ENCODE measurements at regions not wholly inside any gene's neighbourhood (a gene's known extent, or its start where the extent isn't known, plus 50 kb on each side); places are given as distances from the start of the nearest gene placed in this dataset.
"Not testable (repeated sequence)": the region's sequence is repeated elsewhere in the genome, so short reads cannot be mapped to it uniquely, and the experiment has no call there.

- ChIA-PET POLR2A (no interaction called here), CTCF (no interaction called here)
- no peaks in the 10 kb centered on the region for H3K36me3 ChIP-seq (ENCODE audit: control insufficient read depth in 2 of 2, extremely low read depth in 1 of 2, insufficient read depth in 1 of 2, low read length in 1 of 2)
- H3K4me1 ChIP-seq (ENCODE audit: control insufficient read depth in 1 of 2, extremely low read depth in 1 of 2, insufficient read depth in 2 of 2, low read length in 2 of 2): no peaks in the 10 kb centered on the region
- H3K4me3 ChIP-seq (ENCODE audit: control insufficient read depth in 1 of 2, extremely low read depth in 1 of 2, low read length in 1 of 2): no peak overlapping the region
- H3K4me3 Mint-ChIP-seq: no peak overlapping the region
- H3K27ac Mint-ChIP-seq: no peak overlapping the region
- H3K36me3 Mint-ChIP-seq: no peaks in the 10 kb centered on the region
- DNase-seq: no peak
- H3K9me3 ChIP-seq: peaks cover 2% of the 10 kb centered on the region
- peaks cover 0 to 3% of the 10 kb centered on the region in 2 experiments for H3K27me3 ChIP-seq (replicated peaks in 1 of 2; ENCODE audit: control insufficient read depth in 2 of 2, extremely low read depth in 1 of 2, insufficient read depth in 2 of 2, low read length in 1 of 2)
- peaks cover 1 to 5% of the 10 kb centered on the region in 2 donors for H3K27me3 Mint-ChIP-seq
- WGBS (ENCODE audit: insufficient coverage): no CpG with 5 or more reads among the region's 2 CpGs
- no peak for ATAC-seq (replicated peaks in 1 of 4)
- no peak overlapping the region for H3K27ac ChIP-seq (ENCODE audit: low read length)
- H3K9me3 Mint-ChIP-seq: peaks cover 3 to 13% (median 7%) of the 10 kb centered on the region in 3 donors
- H3K4me1 Mint-ChIP-seq: no peaks in the 10 kb centered on the region
Observed at GRCh38 chr10:37733822-37734221, 123.6 kb downstream of the ZNF248 start.

DNA sequence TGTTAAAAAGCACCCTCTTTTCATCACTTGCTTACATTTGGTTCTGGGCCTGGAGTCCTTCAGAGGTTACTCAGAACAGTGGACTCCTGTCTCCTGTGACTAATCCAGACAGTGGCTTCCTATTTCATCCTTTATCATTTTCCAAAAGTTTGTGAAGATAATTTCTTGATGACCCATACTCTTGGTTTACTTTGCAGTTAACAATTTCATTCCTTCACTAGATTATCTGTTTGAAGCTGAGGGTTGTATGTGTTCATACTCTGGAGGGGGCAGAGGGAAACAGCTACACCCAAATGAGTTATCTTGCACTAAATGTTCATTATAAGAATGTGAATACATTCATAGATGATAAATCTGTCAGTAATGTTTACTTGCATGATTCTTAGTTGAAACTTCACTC lies 124.7 kb downstream of the ZNF248 start:
- Mint-ChIP-seq H3K4me3 (no peak overlapping the region), H3K36me3 (no peaks in the 10 kb centered on the region), H3K27ac (no peak overlapping the region), H3K4me1 (no peaks in the 10 kb centered on the region), H3K9me3 (peaks cover 3 to 13% (median 5%) of the 10 kb centered on the region in 3 donors), H3K27me3 (peaks cover 1 to 5% of the 10 kb centered on the region in 2 donors)
- Histone ChIP-seq H3K9me3 (peaks cover 2% of the 10 kb centered on the region), H3K4me3 (ENCODE audit: control insufficient read depth in 1 of 2, extremely low read depth in 1 of 2, low read length in 1 of 2) (no peak overlapping the region), H3K27me3 (replicated peaks in 1 of 2; ENCODE audit: control insufficient read depth in 2 of 2, extremely low read depth in 1 of 2, insufficient read depth in 2 of 2, low read length in 1 of 2) (peaks cover 0 to 4% of the 10 kb centered on the region in 2 experiments), H3K27ac (ENCODE audit: low read length) (no peak overlapping the region), H3K4me1 (ENCODE audit: control insufficient read depth in 1 of 2, extremely low read depth in 1 of 2, insufficient read depth in 2 of 2, low read length in 2 of 2) (no peaks in the 10 kb centered on the region), H3K36me3 (ENCODE audit: control insufficient read depth in 2 of 2, extremely low read depth in 1 of 2, insufficient read depth in 1 of 2, low read length in 1 of 2) (no peaks in the 10 kb centered on the region)
- DNase-seq: no peak
- POLR2A ChIA-PET: no interaction called here
- CTCF ChIA-PET: interaction anchor here in 1 of 2 donors (0.6 kb wide), 1 partner anchor 10 kb away, joined by 4 read pairs; no protein-coding TSS in a partner anchor
- ATAC-seq (replicated peaks in 1 of 4): no peak

GRCh38 chr10:37728830-37729229 lies 128.6 kb downstream of the ZNF248 start:
- Histone ChIP-seq H3K4me1 (ENCODE audit: control insufficient read depth in 1 of 2, extremely low read depth in 1 of 2, insufficient read depth in 2 of 2, low read length in 2 of 2) (no peaks in the 10 kb centered on the region), H3K27ac (ENCODE audit: low read length) (no peak overlapping the region), H3K27me3 (replicated peaks in 1 of 2; ENCODE audit: control insufficient read depth in 2 of 2, extremely low read depth in 1 of 2, insufficient read depth in 2 of 2, low read length in 1 of 2) (peaks cover 0 to 6% of the 10 kb centered on the region in 2 experiments), H3K4me3 (ENCODE audit: control insufficient read depth in 1 of 2, extremely low read depth in 1 of 2, low read length in 1 of 2) (no peak overlapping the region), H3K9me3 (peaks cover 2% of the 10 kb centered on the region), H3K36me3 (ENCODE audit: control insufficient read depth in 2 of 2, extremely low read depth in 1 of 2, insufficient read depth in 1 of 2, low read length in 1 of 2) (no peaks in the 10 kb centered on the region)
- Mint-ChIP-seq H3K36me3 (no peaks in the 10 kb centered on the region), H3K27ac (no peak overlapping the region), H3K27me3 (peaks cover 0 to 5% of the 10 kb centered on the region in 2 donors), H3K4me1 (no peaks in the 10 kb centered on the region), H3K4me3 (no peak overlapping the region), H3K9me3 (peaks cover 0 to 7% (median 2%) of the 10 kb centered on the region in 3 donors)
- DNase-seq (no peak), ATAC-seq (replicated peaks in 1 of 4) (no peak)
- 88% methylated on average over 5 of the region's 5 CpGs for WGBS (ENCODE audit: insufficient coverage)
- CTCF ChIA-PET: no interaction called here
- POLR2A ChIA-PET: no interaction called here

GRCh38 chr10:37727491-37728352 lies 129.7 kb downstream of the ZNF248 start:
- POLR2A ChIA-PET: no interaction called here
- Mint-ChIP-seq H3K36me3 (no peaks in the 10 kb centered on the region), H3K4me3 (no peak overlapping the region), H3K9me3 (peaks cover under 1 to 7% (median 2%) of the 10 kb centered on the region in 3 donors), H3K27me3 (peaks cover 0 to 5% of the 10 kb centered on the region in 2 donors), H3K27ac (no peak overlapping the region), H3K4me1 (no peaks in the 10 kb centered on the region)
- Histone ChIP-seq H3K27me3 (replicated peaks in 1 of 2; ENCODE audit: control insufficient read depth in 2 of 2, extremely low read depth in 1 of 2, insufficient read depth in 2 of 2, low read length in 1 of 2) (peaks cover 0 to 6% of the 10 kb centered on the region in 2 experiments), H3K36me3 (ENCODE audit: control insufficient read depth in 2 of 2, extremely low read depth in 1 of 2, insufficient read depth in 1 of 2, low read length in 1 of 2) (no peaks in the 10 kb centered on the region), H3K4me3 (ENCODE audit: control insufficient read depth in 1 of 2, extremely low read depth in 1 of 2, low read length in 1 of 2) (no peak overlapping the region), H3K4me1 (ENCODE audit: control insufficient read depth in 1 of 2, extremely low read depth in 1 of 2, insufficient read depth in 2 of 2, low read length in 2 of 2) (no peaks in the 10 kb centered on the region), H3K9me3 (peaks cover 2% of the 10 kb centered on the region), H3K27ac (ENCODE audit: low read length) (no peak overlapping the region)
- no peak for DNase-seq
- CTCF ChIA-PET: no interaction called here
- ATAC-seq (replicated peaks in 1 of 4): no peak
- 80% methylated on average over 10 of the region's 12 CpGs for WGBS (ENCODE audit: insufficient coverage)

DNA sequence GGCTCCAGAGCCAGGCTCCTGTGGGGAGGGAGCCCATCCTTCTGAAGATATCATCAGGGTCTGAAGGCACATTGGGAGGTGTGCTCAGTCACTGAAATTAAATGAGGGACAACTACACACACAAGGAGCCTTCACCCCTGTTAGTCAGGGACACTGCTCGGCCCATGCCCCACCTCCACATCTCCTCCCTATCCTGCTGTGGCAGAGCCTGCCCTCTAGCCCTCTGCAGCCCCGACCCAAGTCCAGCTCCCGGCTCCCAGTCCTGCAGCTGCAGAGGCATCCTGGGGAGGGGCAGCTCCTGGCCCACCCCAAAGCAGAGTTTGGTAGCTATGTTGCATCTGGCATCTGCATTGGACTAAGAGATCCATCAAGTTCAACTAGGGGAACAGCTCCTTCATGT lies 136.3 kb downstream of the ZNF248 start:
- DNase-seq (no peak), ATAC-seq (replicated peaks in 1 of 4) (no peak)
- peaks cover 22 to 23% (median 22%) of the 10 kb centered on the region in 3 donors for H3K9me3 Mint-ChIP-seq
- H3K27me3 Mint-ChIP-seq: no peaks in the 10 kb centered on the region
- H3K4me3 Mint-ChIP-seq: no peak overlapping the region
- no peak overlapping the region for H3K27ac Mint-ChIP-seq
- no peaks in the 10 kb centered on the region for H3K4me1 ChIP-seq (ENCODE audit: control insufficient read depth in 1 of 2, extremely low read depth in 1 of 2, insufficient read depth in 2 of 2, low read length in 2 of 2)
- 83% methylated on average over 3 of the region's 3 CpGs for WGBS (ENCODE audit: insufficient coverage)
- no peaks in the 10 kb centered on the region for H3K36me3 ChIP-seq (ENCODE audit: control insufficient read depth in 2 of 2, extremely low read depth in 1 of 2, insufficient read depth in 1 of 2, low read length in 1 of 2)
- no peak overlapping the region for H3K27ac ChIP-seq (ENCODE audit: low read length)
- H3K9me3 ChIP-seq: no peaks in the 10 kb centered on the region
- no peaks in the 10 kb centered on the region for H3K36me3 Mint-ChIP-seq
- H3K27me3 ChIP-seq (replicated peaks in 1 of 2; ENCODE audit: control insufficient read depth in 2 of 2, extremely low read depth in 1 of 2, insufficient read depth in 2 of 2, low read length in 1 of 2): peaks cover 0 to 11% of the 10 kb centered on the region in 2 experiments
- CTCF ChIA-PET: no interaction called here
- H3K4me3 ChIP-seq (ENCODE audit: control insufficient read depth in 1 of 2, extremely low read depth in 1 of 2, low read length in 1 of 2): no peak overlapping the region
- no peaks in the 10 kb centered on the region for H3K4me1 Mint-ChIP-seq
- POLR2A ChIA-PET: no interaction called here

- H3K27me3 Mint-ChIP-seq; CTCF ChIA-PET; DNase-seq; H3K4me1 ChIP-seq (ENCODE audit: control insufficient read depth in 1 of 2, extremely low read depth in 1 of 2, insufficient read depth in 2 of 2, low read length in 2 of 2); H3K4me3 ChIP-seq (ENCODE audit: control insufficient read depth in 1 of 2, extremely low read depth in 1 of 2, low read length in 1 of 2); H3K27ac Mint-ChIP-seq; H3K4me1 Mint-ChIP-seq; H3K27ac ChIP-seq (ENCODE audit: low read length); H3K36me3 ChIP-seq (ENCODE audit: control insufficient read depth in 2 of 2, extremely low read depth in 1 of 2, insufficient read depth in 1 of 2, low read length in 1 of 2); ATAC-seq (replicated peaks in 1 of 4); H3K36me3 Mint-ChIP-seq; H3K9me3 ChIP-seq; H3K4me3 Mint-ChIP-seq; POLR2A ChIA-PET: not testable (repeated sequence)
- 90% methylated on average over 5 of the region's 6 CpGs for WGBS (ENCODE audit: insufficient coverage)
- peaks cover 22 to 23% (median 22%) of the 10 kb centered on the region in 3 donors for H3K9me3 Mint-ChIP-seq
- peaks cover 0 to 11% of the 10 kb centered on the region in 2 experiments for H3K27me3 ChIP-seq (replicated peaks in 1 of 2; ENCODE audit: control insufficient read depth in 2 of 2, extremely low read depth in 1 of 2, insufficient read depth in 2 of 2, low read length in 1 of 2)
Observed at GRCh38 chr10:37718060-37718459, 139.3 kb downstream of the ZNF248 start.
